NCI-H524 (cell line): ENCODE measurements at regions not wholly inside any gene's neighbourhood (a gene's known extent, or its start where the extent isn't known, plus 50 kb on each side); places are given as distances from the start of the nearest gene placed in this dataset.

Experiments used
- DNase-seq, 2 experiments: peaks; one replicate each; lab custom pipeline; 2025; lab: John Stamatoyannopoulos, UW

GRCh38 chr9:107163370-107163769 lies 119.7 kb upstream of the RAD23B start:
- no peak for DNase-seq

- DNase-seq, result no peak
Observed at GRCh38 chr9:107169796-107170195, 113.3 kb upstream of the RAD23B start.

- DNase-seq, result no peak
Observed at GRCh38 chr9:107170801-107171200, 112.3 kb upstream of the RAD23B start.

GRCh38 chr9:107172160-107172978 lies 110.7 kb upstream of the RAD23B start:
- peak; percentile 90 to 94 for DNase-seq

- no peak for DNase-seq
Observed at GRCh38 chr9:107172979-107173347, 110.1 kb upstream of the RAD23B start.

- no peak for DNase-seq
Observed at GRCh38 chr9:107173422-107174180, 109.5 kb upstream of the RAD23B start.

- no peak for DNase-seq
Observed at GRCh38 chr9:107174441-107174840, 108.6 kb upstream of the RAD23B start.

- no peak for DNase-seq
Observed at GRCh38 chr9:107175041-107175440, 108.0 kb upstream of the RAD23B start.

GRCh38 chr9:107175816-107176435 lies 107.2 kb upstream of the RAD23B start:
- DNase-seq, result no peak

- peak; percentile 72 to 92 for DNase-seq
Observed at GRCh38 chr9:107176436-107177151, 106.5 kb upstream of the RAD23B start.

- no peak for DNase-seq
Observed at GRCh38 chr9:107177243-107177839, 105.7 kb upstream of the RAD23B start.

- no peak for DNase-seq
Observed at GRCh38 chr9:107177857-107178256, 105.2 kb upstream of the RAD23B start.

GRCh38 chr9:107178293-107178692 lies 104.8 kb upstream of the RAD23B start:
- DNase-seq, result no peak

- peak; percentile 54 to 83 for DNase-seq
Observed at GRCh38 chr9:107180206-107180605, 102.9 kb upstream of the RAD23B start.

- no peak for DNase-seq
Observed at GRCh38 chr9:107183176-107183575, 99.9 kb upstream of the RAD23B start.

- DNase-seq, result peak; percentile 91 to 97
Observed at GRCh38 chr9:107188376-107188775, 94.7 kb upstream of the RAD23B start.

- DNase-seq, result peak; percentile 66 to 86
Observed at GRCh38 chr9:107190061-107190935, 92.8 kb upstream of the RAD23B start.

- DNase-seq, result no peak
Observed at GRCh38 chr9:107190936-107191290, 92.2 kb upstream of the RAD23B start.

GRCh38 chr9:107193251-107193650 lies 89.8 kb upstream of the RAD23B start:
- DNase-seq, result peak in 1 of 2 experiments; percentile 50

- DNase-seq, result no peak
Observed at GRCh38 chr9:107198718-107199117, 84.4 kb upstream of the RAD23B start.

- no peak for DNase-seq
Observed at GRCh38 chr9:107208121-107208520, 75.0 kb upstream of the RAD23B start.
